ENCODE measurements at regions not wholly inside any gene's neighbourhood (a gene's known extent, or its start where the extent isn't known, plus 50 kb on each side); places are given as distances from the start of the nearest gene placed in this dataset.

- TF ChIP-seq CTCF (IDR thresholded peaks at IDR 0.05) = no peak
- no peak for DNase-seq (ENCODE audit: low spot score)
- ATAC-seq (ENCODE audit: low FRiP score) = no peak
Observed at GRCh38 chr2:147092266-147092665, 752.6 kb upstream of the ACVR2A start.

GRCh38 chr2:147091448-147091847 lies 753.4 kb upstream of the ACVR2A start:
- DNase-seq (ENCODE audit: low spot score) = no peak
- no peak for TF ChIP-seq CTCF (IDR thresholded peaks at IDR 0.05)
- no peak for ATAC-seq (ENCODE audit: low FRiP score)

GRCh38 chr2:147088871-147089270 lies 756.0 kb upstream of the ACVR2A start:
- no peak for DNase-seq (ENCODE audit: low spot score)
- ATAC-seq (ENCODE audit: low FRiP score) = no peak
- TF ChIP-seq CTCF (IDR thresholded peaks at IDR 0.05) = no peak

GRCh38 chr2:147086715-147087114 lies 758.1 kb upstream of the ACVR2A start:
- no peak for TF ChIP-seq CTCF (IDR thresholded peaks at IDR 0.05)
- DNase-seq (ENCODE audit: low spot score) (no peak), ATAC-seq (ENCODE audit: low FRiP score) (no peak)

- ATAC-seq (ENCODE audit: low FRiP score) (no peak), DNase-seq (ENCODE audit: low spot score) (no peak)
- TF ChIP-seq CTCF (IDR thresholded peaks at IDR 0.05) = no peak
Observed at GRCh38 chr2:147083664-147084063, 761.2 kb upstream of the ACVR2A start.

GRCh38 chr2:147082850-147083522 lies 761.8 kb upstream of the ACVR2A start:
- DNase-seq (ENCODE audit: low spot score) (no peak), ATAC-seq (ENCODE audit: low FRiP score) (peak; percentile 75)
- peak in 2 of 3 donors; percentile 25 to 44 for TF ChIP-seq CTCF (IDR thresholded peaks at IDR 0.05)

- no peak for ATAC-seq (ENCODE audit: low FRiP score)
- TF ChIP-seq CTCF (IDR thresholded peaks at IDR 0.05) = no peak
- no peak for DNase-seq (ENCODE audit: low spot score)
Observed at GRCh38 chr2:147081831-147082230, 763.0 kb upstream of the ACVR2A start.

Measured in omental fat pad (tissue), 3 donors.